OCI-LY1 (cell line): ENCODE measurements at regions not wholly inside any gene's neighbourhood (a gene's known extent, or its start where the extent isn't known, plus 50 kb on each side); places are given as distances from the start of the nearest gene placed in this dataset.

Experiments
- H2AFZ ChIP-seq: fragments of 200-600 bp; sonication (generic), shearing (Covaris generic); 2 replicates; pipeline ENCODE4 v1.6.0; 2014; ENCODE audit warnings: antibody characterized with exemption, mild to moderate bottlenecking, low read length
- H3F3A ChIP-seq: fragments of 200-600 bp; sonication (generic), shearing (Covaris generic); 2 replicates; pipeline ENCODE4 v1.6.0; 2014; ENCODE audit warnings: mild to moderate bottlenecking, antibody characterized with exemption, low read length, moderate library complexity; ENCODE audit not compliant: insufficient read depth
- H3K27ac ChIP-seq: fragments of 200-600 bp; sonication (generic); 2 replicates; pipeline ENCODE4 v1.5.1; 2014; ENCODE audit warnings: low read length, mixed run types, mild to moderate bottlenecking, low read depth; ENCODE audit not compliant: poor library complexity, severe bottlenecking
- H3K27me3 ChIP-seq: fragments of 200-600 bp; sonication (generic); 2 replicates; pipeline ENCODE4 v1.6.0; 2014; ENCODE audit warnings: antibody characterized with exemption, mild to moderate bottlenecking, low read length, moderate library complexity; ENCODE audit not compliant: insufficient read depth
- H3K36me3 ChIP-seq: fragments of 200-600 bp; sonication (generic); 2 replicates; pipeline ENCODE4 v1.6.1; 2014; ENCODE audit warnings: mild to moderate bottlenecking, antibody characterized with exemption, low read length, moderate library complexity, mixed read lengths; ENCODE audit not compliant: insufficient read depth
- H3K4me1 ChIP-seq: fragments of 200-600 bp; sonication (generic); 2 replicates; pipeline ENCODE4 v1.5.1; 2014; ENCODE audit warnings: mild to moderate bottlenecking, low read length, moderate library complexity; ENCODE audit not compliant: insufficient read depth, severe bottlenecking
- H3K4me2 ChIP-seq: fragments of 200-600 bp; sonication (generic), shearing (Covaris generic); 2 replicates; pipeline ENCODE4 v1.6.1; 2014; ENCODE audit warnings: low read length
- H3K4me3 ChIP-seq: fragments of 200-600 bp; sonication (generic); 2 replicates; pipeline ENCODE4 v1.5.1; 2014; ENCODE audit warnings: low read length, low read depth, mild to moderate bottlenecking, mixed read lengths; ENCODE audit not compliant: poor library complexity, severe bottlenecking
- H3K79me2 ChIP-seq: fragments of 200-600 bp; shearing (Covaris generic); 2 replicates; pipeline ENCODE4 v1.6.1; 2016; ENCODE audit warnings: mixed run types, low read length, mixed read lengths; ENCODE audit not compliant: insufficient read depth
- H3K9ac ChIP-seq: fragments of 200-600 bp; sonication (generic), shearing (Covaris generic); 2 replicates; pipeline ENCODE4 v1.6.1; 2014; ENCODE audit warnings: mild to moderate bottlenecking, low read length, mixed read lengths
- H3K9me2 ChIP-seq: fragments of 200-600 bp; sonication (generic), shearing (Covaris generic); 2 replicates; pipeline ENCODE4 v1.6.1; 2014; ENCODE audit warnings: low read depth, mild to moderate bottlenecking, low read length, mixed read lengths
- H3K9me3 ChIP-seq: fragments of 200-600 bp; shearing (Covaris generic); 2 replicates; pipeline ENCODE4 v1.6.1; 2014; ENCODE audit warnings: low read length, mixed read lengths
- H4K20me1 ChIP-seq: fragments of 200-600 bp; sonication (generic), shearing (Covaris generic); 2 replicates; pipeline ENCODE4 v1.6.0; 2016; ENCODE audit warnings: mild to moderate bottlenecking, low read length; ENCODE audit not compliant: insufficient read depth
- CTCF ChIP-seq: fragments of 200-600 bp; sonication (generic), shearing (Covaris generic); IDR thresholded peaks from 2 replicates; pipeline ENCODE4 v1.5.1; 2017; ENCODE audit warnings: mild to moderate bottlenecking, antibody characterized with exemption, low read length, moderate library complexity, mixed read lengths
- EZH2 ChIP-seq: fragments of 200-600 bp; sonication (generic), shearing (Covaris generic); IDR thresholded peaks from 2 replicates; pipeline ENCODE4 v1.8.0; 2017; ENCODE audit warnings: borderline replicate concordance, mixed run types, mild to moderate bottlenecking, antibody characterized with exemption, low read length, moderate library complexity, mixed read lengths

GRCh38 chr10:36110097-36110496, 468.0 kb upstream of the FZD8 start:
- H3K27me3 ChIP-seq: no peaks in the 10 kb centered on the region
- H3F3A ChIP-seq: no peaks in the 10 kb centered on the region
- no peaks in the 10 kb centered on the region for H3K4me1 ChIP-seq
- TF ChIP-seq EZH2 (no peak), CTCF (no peak)
- H3K4me3 ChIP-seq: no peak overlapping the region
- no peaks in the 10 kb centered on the region for H4K20me1 ChIP-seq
- H3K9me2 ChIP-seq: no peaks in the 10 kb centered on the region
- H3K27ac ChIP-seq: no peak overlapping the region
- no peaks in the 10 kb centered on the region for H3K36me3 ChIP-seq
- H3K4me2 ChIP-seq: no peak overlapping the region
- no peaks in the 10 kb centered on the region for H3K9me3 ChIP-seq
- H3K79me2 ChIP-seq: no peaks in the 10 kb centered on the region
- H3K9ac ChIP-seq: no peak overlapping the region
- no peak overlapping the region for H2AFZ ChIP-seq

GRCh38 chr10:36109399-36110023, 467.4 kb upstream of the FZD8 start:
- Histone ChIP-seq H3K4me2 (no peak overlapping the region), H3K4me1 (no peaks in the 10 kb centered on the region), H3K79me2 (no peaks in the 10 kb centered on the region), H4K20me1 (no peaks in the 10 kb centered on the region), H3K9me3 (no peaks in the 10 kb centered on the region), H3F3A (no peaks in the 10 kb centered on the region), H3K27me3 (no peaks in the 10 kb centered on the region), H3K4me3 (no peak overlapping the region), H2AFZ (no peak overlapping the region), H3K36me3 (no peaks in the 10 kb centered on the region), H3K27ac (no peak overlapping the region), H3K9me2 (no peaks in the 10 kb centered on the region), H3K9ac (no peak overlapping the region)
- TF ChIP-seq EZH2: no peak

- no peak overlapping the region for H2AFZ ChIP-seq
- no peaks in the 10 kb centered on the region for H3K79me2 ChIP-seq
- H3K9ac ChIP-seq: no peak overlapping the region
- H3K4me2 ChIP-seq: no peak overlapping the region
- H3K9me3 ChIP-seq: no peaks in the 10 kb centered on the region
- no peaks in the 10 kb centered on the region for H3K9me2 ChIP-seq
- no peaks in the 10 kb centered on the region for H3K27me3 ChIP-seq
- TF ChIP-seq EZH2 (no peak), CTCF (no peak)
- no peaks in the 10 kb centered on the region for H4K20me1 ChIP-seq
- H3K27ac ChIP-seq: no peak overlapping the region
- H3K4me3 ChIP-seq: no peak overlapping the region
- no peaks in the 10 kb centered on the region for H3K36me3 ChIP-seq
- no peaks in the 10 kb centered on the region for H3F3A ChIP-seq
- H3K4me1 ChIP-seq: no peaks in the 10 kb centered on the region
Observed at GRCh38 chr10:36097696-36098095, 455.6 kb upstream of the FZD8 start.

GRCh38 chr10:36096576-36096975, 454.5 kb upstream of the FZD8 start:
- no peak overlapping the region for H3K4me2 ChIP-seq
- H3K27ac ChIP-seq: no peak overlapping the region
- no peaks in the 10 kb centered on the region for H4K20me1 ChIP-seq
- TF ChIP-seq EZH2: no peak
- TF ChIP-seq CTCF: no peak
- no peak overlapping the region for H3K9ac ChIP-seq
- no peak overlapping the region for H3K4me3 ChIP-seq
- no peaks in the 10 kb centered on the region for H3K9me2 ChIP-seq
- H3F3A ChIP-seq: no peaks in the 10 kb centered on the region
- no peaks in the 10 kb centered on the region for H3K79me2 ChIP-seq
- H3K36me3 ChIP-seq: no peaks in the 10 kb centered on the region
- H2AFZ ChIP-seq: no peak overlapping the region
- no peaks in the 10 kb centered on the region for H3K4me1 ChIP-seq
- H3K27me3 ChIP-seq: no peaks in the 10 kb centered on the region
- H3K9me3 ChIP-seq: no peaks in the 10 kb centered on the region
